ENCODE measurements at regions not wholly inside any gene's neighbourhood (a gene's known extent, or its start where the extent isn't known, plus 50 kb on each side); places are given as distances from the start of the nearest gene placed in this dataset.

DNA sequence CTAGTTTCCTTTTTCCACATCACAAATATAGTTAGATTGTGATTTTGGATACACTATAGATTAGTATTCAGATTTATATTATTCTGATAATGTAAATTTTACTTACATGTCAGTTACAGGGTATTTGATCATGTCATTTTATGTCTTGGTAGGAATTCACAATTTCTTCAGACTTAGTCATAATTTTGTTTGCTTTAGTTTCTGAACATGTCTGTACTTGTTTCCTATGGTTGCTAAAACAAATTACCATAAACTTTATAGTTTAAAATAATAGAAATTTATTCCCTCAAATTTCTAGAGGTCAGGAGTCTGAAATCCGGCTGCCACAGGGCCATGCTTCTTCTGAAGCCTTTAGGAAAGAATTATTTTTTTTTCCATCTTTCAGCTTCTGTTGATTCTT is 1817.2 kb upstream of the CDH9 start:
- TF ChIP-seq POLR2A (IDR thresholded peaks at IDR 0.05) = no peak
- TF ChIP-seq, protein P1, sequence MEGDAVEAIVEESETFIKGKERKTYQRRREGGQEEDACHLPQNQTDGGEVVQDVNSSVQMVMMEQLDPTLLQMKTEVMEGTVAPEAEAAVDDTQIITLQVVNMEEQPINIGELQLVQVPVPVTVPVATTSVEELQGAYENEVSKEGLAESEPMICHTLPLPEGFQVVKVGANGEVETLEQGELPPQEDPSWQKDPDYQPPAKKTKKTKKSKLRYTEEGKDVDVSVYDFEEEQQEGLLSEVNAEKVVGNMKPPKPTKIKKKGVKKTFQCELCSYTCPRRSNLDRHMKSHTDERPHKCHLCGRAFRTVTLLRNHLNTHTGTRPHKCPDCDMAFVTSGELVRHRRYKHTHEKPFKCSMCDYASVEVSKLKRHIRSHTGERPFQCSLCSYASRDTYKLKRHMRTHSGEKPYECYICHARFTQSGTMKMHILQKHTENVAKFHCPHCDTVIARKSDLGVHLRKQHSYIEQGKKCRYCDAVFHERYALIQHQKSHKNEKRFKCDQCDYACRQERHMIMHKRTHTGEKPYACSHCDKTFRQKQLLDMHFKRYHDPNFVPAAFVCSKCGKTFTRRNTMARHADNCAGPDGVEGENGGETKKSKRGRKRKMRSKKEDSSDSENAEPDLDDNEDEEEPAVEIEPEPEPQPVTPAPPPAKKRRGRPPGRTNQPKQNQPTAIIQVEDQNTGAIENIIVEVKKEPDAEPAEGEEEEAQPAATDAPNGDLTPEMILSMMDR (IDR thresholded peaks at IDR 0.05) = no peak

All from body of pancreas (tissue), 4 donors.